Activated CD8-positive, alpha-beta memory T cell treated with anti-CD3 and anti-CD28 coated beads for 4 hours (primary cell): ENCODE measurements at regions not wholly inside any gene's neighbourhood (a gene's known extent, or its start where the extent isn't known, plus 50 kb on each side); places are given as distances from the start of the nearest gene placed in this dataset.

Source experiments
- DNase-seq, 2 donors: peaks; one replicate each; pipeline ENCODE4 v3.0.0-alpha.2; 2020; ENCODE audit warnings: low read depth in 2 of 2

DNA sequence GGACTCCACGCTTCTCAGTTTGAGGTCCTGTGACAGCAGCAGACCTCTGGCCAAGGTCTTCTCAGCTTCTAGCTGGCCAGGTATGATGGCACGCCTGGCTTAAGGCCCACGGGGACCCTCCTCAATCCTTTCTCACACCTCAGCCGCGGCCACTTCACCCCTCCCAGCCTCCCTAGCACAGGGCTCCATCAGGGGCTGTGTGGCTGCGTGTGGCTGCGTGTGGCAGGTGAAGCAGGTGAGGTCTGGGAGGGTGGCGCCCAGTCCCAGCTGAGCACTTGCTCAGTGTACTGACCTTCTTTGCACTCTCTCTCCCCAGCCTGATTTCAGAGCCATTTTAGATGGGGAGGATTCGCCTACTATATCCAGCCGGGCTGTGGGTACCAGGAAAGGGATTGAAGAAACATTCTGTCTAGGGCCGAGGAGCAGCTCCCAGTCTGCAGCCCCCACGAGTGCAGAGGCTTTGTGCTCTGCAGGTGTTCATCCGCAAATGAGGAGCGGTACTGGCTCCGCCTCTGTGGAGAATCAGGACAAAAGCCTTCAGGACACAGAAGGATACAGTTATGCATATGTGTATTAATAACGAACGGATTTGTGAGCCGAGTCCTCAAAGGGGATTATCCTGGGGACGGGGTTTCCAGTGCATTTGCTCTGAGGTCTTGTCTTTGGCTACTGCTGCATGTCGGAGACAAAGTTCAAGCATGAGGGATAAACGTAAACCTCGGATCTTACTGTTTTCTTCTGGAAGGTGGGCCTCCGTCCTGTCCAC lies 236.9 kb upstream of the RAB6C start:
- DNase-seq: no peak

DNA sequence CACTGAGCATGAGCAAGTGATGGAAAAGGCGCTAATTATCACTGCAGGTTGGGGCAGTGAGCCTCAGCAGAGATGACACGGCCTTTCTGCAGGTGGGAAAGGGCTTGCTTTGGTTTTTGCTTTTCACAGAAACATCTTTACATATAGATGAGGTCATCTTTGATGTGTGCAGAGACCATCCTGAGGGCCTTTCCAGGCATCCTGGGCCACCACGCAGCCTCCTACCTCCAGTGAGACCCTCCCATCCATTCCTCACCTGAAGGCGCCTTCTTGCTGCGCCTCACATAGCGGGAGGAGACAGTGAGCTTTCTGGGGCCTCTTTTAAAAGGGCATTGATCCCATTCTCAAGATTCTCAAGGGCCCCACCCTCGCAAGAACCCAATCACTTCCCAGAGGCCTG lies 235.3 kb upstream of the RAB6C start:
- no peak for DNase-seq

DNA sequence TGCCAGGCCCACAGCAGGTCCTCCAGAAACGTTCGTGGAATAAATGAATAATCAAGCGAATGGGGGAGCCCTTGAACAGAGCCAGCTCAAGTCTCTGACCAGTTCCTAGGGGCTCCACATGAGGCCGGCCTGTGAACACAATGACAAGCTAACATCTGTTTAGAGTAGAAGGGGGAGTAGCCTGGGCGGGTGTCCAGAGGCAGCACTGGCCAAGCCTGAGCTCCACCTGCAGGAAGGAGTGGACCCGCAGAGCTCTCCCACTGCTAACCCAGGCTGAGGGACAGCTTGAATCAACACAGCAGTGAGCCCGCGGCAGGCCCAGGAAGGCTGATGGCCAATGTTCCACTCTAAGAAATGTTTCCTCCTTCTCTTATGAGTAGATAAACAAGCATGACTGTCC lies 234.8 kb upstream of the RAB6C start:
- no peak for DNase-seq

DNA sequence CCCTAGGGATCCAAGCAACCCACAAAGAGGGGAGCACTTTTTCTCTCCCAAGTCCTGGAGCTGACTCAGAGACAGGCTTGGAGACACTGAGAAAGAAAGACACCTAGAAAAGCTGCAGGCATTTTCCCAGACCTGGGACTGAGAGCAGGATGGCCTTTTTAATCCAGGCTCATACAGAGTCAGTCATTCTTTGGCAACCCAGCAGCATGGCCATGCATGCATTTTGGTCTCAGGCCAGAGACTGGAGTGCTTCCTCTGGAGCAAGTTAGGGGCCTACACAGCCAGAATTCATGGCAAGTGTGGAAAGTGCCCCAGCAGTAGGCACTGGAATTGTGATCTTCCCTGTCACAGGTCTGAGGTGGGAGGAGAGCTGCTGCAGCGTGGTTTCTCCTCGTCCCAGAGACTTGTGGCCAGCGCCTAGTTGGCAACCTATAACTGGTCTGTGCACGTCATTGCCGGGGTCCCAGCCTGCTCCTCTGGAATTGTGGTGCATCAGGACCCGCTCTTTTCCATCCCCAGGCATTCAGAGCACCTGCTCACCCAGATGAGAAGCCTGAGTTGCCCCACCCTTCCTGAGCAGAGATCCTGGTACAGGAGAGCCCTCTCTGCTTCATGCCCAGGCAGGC lies 231.9 kb upstream of the RAB6C start:
- DNase-seq: no peak

DNA sequence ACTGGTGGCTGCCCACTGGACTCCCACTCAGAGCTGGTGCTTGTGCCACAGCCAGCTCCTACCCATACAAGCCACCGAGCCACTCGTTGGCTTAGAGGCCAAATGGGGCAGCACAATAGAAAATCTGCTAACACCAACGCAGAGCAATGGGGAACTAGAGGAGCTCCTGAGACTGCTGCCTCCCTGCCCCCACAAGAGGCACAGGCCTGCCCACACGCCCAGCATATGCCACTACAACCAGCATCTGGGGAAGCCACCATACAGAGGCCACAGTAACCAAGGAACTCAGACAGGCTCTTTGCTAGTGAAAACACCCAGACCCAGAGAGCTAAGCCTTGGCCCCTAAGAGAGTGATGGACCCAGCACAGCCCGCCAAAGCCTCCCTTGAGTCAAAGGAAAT lies 231.2 kb upstream of the RAB6C start:
- no peak for DNase-seq

DNA sequence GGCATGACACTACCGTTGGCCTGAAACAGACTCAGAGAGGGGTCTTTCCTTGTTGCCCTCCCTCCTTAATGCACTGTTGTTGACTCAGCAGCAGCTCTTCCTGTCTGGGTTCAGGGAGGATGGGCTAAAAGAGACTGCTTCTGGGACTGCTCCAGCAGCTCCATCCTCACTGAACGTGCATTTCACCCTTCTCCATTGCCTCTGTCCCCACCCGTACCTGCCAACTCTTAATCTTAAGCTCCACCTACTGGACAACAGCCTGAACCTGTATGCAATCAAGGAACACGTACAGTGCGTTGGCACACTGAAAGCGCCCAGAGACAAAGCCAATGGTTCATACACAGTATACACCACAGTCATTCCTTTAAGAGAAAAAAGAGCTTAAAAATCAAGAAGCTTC lies 230.8 kb upstream of the RAB6C start:
- DNase-seq: no peak

DNA sequence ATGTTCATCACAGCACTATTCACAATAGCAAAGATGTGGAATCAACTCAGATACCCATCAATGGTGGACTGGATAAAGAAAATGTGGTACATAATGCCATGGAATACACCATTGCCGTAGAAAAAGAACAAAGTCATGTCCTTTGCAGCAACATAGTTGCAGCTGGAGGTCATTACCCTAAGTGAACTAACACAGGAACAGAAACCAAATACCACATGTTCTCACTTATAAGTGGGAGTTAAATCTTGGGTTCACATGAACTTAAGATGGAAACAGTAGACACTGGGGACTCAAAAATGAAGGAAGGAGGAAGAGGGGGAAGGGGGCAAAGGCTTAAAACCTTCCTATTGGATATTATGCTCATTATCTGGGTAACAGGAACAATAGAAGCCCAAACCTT lies 228.1 kb upstream of the RAB6C start:
- DNase-seq: no peak

DNA sequence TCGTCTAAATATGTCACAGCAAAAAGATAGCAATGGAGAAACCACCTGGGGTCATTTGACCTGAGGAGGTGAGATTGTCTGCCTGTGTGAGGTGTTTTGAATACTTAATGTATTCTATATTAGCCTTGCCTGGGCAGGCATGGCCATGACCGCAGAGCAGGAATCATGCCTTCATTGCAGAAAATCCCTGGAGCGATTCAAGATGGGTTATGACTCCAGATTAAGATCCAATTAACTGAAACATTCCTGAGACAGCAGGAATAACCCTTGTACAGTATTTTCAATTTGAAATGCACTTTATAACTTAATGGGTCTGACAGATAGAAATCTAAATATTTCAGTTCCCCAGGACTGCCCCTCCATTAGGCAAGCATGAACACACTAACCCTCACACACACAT lies 227.3 kb upstream of the RAB6C start:
- no peak for DNase-seq

DNA sequence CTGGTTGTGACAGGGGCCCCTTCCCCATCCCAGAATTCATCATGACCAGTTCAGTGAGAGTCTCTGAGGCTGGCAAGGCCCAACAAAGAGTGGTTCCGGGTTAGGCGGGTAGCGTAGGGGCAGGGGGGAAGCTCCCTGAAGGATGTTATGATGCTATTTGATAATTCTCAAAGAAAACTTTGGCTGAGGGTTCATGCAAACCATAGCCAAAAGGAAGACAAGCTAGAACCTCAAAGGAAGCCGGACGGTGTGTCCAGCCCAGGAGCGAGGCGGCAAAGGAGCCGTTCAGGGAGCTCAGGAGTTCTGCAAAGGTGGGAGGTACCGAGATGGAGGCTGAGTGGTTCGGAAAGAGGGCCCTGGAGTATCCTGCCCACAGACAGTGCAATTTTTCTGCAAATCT lies 226.8 kb upstream of the RAB6C start:
- DNase-seq: no peak

DNA sequence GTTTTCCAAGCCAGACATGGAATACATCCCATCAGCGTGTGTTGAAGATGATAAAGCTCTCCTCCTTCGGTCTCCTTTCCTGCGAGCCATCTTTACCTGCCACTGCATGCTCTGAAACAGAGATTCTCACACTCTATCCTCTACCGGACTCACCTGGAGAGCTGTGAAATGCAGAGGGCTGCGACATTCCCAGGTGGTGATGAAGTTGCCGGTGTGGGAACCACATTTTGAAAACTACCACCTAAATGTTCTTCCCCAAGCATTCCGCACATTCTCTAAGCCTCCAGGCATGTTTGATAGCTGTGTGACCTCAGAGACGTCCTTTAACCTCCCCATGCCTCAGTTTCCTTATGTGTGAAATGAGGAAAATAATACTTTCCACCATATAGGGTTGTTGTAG lies 226.2 kb upstream of the RAB6C start:
- no peak for DNase-seq

DNA sequence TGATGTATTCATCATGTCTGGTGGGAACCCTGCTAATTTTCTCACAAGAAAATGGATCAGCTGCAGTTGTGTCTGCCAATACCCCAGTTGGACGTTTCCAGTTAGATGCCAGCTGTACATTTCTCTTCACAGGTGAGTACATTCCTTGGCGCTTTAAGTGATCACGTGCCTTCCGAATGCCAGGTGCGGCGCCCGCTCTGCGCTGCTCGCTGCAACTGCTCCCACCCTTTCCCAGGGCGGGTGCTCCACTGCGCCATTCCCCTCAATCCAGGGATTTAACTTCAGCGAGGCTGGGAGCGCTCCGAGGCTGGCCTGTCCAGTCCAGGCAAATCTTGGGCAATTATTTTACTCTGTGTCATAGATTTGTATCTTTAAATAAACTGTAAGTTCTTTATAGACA lies 225.0 kb upstream of the RAB6C start:
- no peak for DNase-seq

DNA sequence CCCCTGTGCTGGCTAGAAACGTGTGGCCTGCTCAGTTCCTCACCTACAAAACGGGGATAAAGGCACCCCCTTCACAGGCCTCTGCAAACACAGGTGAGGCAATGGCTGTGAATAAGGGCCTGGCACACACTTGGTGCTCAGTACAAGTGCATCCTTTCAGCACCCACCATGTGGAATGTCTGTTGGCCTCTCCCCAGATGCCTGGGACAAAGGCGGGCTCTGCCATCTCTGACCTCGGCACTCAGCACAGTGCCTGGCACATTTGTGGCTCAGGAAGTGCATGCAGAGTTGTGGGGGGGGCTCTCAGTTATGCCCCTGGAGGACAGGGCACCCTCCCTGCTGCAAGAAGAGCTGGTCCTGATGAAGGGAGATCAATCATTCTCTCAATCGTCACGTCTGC lies 224.6 kb upstream of the RAB6C start:
- no peak for DNase-seq

DNA sequence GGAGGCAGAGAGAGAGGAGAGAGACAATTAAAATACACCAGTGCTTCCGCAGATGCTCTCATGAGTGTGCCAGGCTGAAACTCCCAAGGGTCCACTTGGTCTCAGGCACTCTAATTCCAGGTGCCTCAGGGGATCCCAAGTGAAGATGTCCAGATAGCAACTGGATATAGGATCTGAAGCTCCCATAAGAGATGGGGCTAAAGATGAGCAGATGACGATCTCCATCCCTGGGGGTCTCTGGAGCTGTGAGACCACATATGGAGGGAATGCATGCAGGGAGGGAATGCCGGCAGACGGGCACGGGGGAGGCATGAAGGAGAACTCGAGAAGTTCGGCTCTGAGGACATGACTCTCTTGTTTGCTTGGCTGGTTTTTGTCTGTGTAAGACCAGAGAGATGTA lies 223.7 kb upstream of the RAB6C start:
- DNase-seq: no peak

DNA sequence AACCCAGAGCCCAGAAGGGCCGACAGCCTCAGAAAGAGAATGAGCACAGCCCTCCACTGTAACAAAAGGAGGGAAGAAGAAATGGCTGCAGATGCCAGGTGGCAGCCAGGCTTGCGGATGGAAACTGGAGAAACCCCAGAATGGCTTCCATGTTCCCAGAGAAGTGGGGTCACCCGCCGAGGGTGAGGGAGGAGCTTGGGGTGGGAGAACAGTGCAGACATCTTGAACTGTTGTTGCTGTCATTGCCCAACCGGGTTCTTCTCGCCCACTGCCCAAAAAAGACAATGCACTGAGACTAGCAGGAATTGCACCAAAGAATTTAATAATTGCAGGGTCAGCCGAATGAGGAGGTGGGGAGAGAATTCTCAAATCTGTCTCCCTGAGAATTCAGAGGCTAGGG lies 223.2 kb upstream of the RAB6C start:
- no peak for DNase-seq

DNA sequence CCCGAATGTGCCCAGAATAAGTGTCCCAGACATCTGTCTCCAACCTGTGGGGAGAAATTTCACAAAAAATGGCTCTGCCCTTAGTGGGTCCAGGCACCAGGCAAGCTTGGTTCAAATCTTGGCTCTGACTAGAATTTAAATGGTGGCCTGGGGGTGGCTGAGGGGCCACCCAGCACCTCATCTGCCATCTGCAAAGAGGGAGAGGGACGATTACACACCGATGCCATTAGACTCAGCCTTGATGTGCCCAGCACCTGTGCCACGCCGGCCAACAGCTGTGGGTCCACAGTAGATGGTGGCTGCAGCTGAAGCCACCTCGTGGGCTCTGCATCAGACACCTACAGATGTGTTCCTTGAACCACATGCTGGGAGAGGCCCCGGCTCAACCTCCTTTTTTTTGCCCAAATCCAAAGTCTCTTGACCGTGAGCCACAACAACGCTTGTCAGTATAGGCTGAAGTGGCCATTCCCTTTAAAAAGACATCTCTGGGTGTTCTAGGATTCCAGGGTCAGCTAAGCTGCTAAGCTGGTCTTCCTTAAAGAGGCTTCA lies 222.0 kb upstream of the RAB6C start:
- DNase-seq: no peak

DNA sequence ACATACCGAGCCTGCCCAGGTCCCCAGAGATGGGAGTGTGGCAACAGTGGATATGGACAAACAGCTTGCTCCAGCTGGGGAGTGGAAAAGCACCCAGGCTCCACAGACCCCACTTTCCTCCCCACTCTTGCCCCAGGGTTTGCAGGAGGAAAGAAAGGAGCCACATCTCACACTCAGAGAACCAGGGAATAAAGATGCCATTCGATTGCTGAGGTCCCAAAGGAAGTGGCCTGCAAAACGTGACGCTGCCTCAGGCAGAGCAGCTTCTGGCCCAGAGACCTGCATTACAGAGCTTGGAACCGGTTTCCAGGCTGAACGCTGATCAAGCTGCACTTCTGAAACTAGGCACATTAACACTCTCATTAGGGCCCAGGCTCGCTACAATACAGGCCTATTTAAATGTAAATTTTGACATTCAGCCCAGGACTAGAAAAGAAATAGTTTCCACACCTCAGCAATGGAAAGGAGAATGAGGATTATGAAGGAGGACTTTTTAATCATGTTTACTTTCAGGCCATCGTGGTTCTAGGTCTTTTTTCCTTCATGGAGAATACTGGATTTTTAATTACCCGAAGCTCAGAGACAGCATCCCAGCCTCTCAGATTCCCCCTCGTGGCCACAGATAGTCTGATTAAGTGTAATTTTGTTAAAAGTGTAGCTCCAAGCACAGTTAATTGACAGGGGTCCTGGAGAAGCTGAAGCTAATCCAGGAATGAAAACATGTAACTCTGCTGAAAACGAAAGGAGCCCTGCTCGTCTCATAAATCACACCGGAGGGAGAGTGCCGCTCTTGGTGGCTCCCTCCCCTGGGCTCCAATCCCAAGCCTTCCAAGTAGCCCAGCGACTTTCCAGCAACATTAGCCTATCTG lies 221.3 kb upstream of the RAB6C start:
- DNase-seq: no peak

DNA sequence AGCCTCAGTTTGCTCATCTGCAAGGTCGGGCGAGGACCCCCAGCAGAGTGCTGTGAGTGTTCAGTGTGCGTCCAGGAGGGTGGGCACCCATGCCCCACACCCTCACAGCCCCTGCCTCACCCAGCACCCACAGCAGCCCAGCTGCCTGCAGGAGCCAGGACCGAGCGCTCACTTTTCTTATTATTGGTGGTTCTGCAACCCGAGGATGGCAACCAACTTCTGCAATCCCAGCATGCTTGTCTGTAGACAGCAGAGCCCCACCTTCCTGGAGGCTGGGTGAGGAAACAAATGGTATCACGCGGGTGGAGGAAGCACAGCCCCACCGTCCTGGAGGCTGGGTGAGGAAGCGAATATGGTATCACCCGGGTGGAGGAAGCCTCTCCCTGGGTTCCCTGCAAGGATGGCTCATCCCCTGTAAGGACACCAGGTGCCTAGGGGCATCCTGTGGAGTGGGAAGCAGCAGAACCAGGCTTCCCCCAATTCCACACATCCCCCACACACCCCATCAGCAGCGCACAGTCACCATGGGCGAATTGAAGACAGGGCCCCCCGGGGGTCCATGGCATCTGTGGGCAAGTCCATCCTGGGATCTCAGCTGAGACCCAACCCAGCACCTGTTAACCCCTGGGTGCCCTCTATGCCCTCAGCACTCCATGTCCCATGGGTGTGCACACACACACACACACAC lies 220.5 kb upstream of the RAB6C start:
- DNase-seq: no peak

DNA sequence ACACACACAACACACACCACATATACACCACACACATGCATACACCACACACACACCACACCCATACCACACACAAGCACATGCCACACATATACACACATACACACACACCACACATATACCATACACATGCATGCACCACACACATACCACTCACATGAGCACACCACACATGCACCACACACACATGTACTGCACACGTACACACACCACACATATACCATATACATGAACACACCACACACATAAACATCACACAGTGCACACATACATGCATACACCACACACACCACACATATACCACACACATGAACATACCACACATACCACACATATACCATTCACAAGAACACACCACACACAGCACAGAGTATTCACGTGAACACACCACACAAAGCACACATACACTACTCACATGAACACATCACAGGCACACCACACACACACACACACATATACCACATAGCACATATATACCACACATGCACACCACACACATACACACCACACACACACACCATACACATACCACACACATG lies 219.9 kb upstream of the RAB6C start:
- no peak for DNase-seq

DNA sequence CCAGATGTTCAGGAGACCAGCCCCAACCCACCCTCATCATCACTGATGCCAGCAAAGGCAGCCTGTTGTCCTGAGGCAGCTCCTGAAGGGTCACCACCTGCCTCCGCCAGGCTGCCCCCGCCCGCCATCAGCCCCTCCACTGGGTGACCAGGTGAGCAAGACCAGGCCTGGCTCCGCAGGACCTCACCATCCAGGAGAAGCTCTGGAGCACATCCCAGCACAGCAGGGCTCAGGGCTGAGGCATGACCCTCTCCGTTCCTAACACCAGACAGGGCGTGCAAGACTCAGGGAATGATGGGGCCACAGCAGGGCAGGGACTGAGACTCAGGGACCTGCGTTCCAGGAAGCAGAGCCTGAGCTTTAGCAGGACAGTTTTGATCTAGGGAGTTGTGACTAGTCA lies 218.8 kb upstream of the RAB6C start:
- DNase-seq: no peak

DNA sequence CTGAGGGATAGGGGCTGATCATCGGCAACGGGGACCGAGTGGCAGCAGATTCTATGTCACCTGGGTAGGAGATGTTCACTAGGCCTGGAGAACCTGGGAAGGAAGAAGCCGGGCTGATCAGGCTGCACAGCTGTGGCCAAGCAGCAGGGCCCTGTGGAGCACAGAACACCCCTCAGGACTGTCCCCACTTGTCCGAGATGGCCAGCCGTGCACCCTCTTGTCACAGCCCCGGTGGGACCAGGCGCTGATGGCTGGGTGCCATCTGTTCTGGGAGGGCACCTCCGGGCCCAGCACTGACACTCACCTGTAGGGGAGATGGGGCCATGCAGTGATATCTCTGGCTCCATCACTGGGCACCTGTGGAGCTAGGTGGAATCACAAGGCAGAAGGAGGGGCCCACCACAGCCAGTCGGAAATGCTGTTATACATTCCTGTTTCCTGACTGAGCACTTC lies 217.9 kb upstream of the RAB6C start:
- no peak for DNase-seq

DNA sequence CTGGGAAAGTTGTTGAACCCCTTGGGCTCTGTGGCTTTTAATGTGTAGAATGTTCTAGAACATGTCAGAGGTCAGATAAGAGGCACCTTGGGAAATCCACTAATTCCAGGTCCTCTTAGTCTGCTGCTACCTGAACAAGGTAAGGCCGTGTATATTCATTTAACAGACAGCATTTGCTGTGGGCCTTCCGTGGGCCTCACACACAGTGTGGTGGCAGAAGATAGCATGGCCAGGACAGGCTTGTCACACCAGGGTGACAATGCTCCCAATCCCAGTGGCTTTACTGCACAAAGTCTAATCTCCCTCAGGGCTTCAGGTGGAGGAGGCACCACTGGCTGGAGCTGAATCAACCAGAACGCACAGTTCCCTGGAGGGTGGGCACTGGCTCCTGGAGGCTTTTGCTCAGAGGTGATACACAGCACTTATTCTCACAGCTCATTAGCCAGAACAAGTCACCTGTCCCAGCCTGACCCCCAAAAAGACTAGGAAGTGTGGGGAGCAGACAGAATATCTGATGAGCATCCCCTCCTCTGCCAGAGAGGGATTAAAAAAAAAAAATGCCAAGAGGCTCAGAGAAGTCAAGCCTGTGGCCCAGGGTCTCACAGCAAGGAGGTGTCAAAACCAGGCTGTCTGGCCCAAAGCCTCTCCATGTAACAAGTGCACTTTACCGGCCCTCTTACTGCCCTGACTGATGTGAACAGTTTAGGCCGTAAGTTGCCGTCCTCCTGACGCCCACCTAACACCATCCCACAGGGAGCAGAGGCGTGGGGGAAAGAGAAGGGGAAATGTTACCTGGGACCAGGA lies 216.9 kb upstream of the RAB6C start:
- DNase-seq: no peak
